GM10248 (cell line): ENCODE measurements at regions not wholly inside any gene's neighbourhood (a gene's known extent, or its start where the extent isn't known, plus 50 kb on each side); places are given as distances from the start of the nearest gene placed in this dataset.

Source experiments
- CTCF ChIA-PET: fragments of 300-600 bp; sonication (Branson Sonifier 250); formaldehyde crosslinking; extraction: SDS; loops from one replicate; lab custom pipeline; 2021; ENCODE audit warnings: antibody characterized with exemption; lab: Yijun Ruan, JAX
- POLR2A ChIA-PET: fragments of 350-650 bp; sonication (Branson Sonifier 250); formaldehyde crosslinking; extraction: SDS; loops from one replicate; lab custom pipeline; 2020; ENCODE audit warnings: antibody characterized with exemption; lab: Yijun Ruan, JAX
- DNase-seq: peaks from one replicate; pipeline ENCODE4 v3.0.0; 2012; ENCODE audit errors: extremely low spot score
- TF ChIP-seq, protein P1 (sequence below): IDR thresholded peaks from 2 replicates; pipeline ENCODE4 v1.5.1; 2012; ENCODE audit warnings: mild to moderate bottlenecking, low read depth; ENCODE audit errors: extremely low read depth, missing control alignments, control extremely low read depth

DNA sequence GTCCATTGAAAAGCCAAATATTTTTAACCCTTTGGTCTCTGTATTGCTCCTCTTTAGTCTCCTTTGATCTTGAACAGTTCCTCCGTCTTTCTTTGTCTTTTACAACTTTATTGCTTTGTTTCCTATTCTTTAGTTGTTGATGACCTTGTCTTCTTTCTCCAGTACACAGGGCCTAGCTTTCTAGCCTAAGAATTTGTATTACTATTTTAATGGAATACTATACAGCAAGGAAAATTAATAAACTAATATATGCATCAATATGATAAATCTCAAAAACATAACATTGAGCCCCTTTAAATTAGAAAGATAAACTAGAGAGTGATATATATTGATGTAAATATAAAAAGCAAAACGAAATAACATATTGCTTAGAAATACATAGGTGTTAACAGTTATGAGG lies 88.7 kb downstream of the NR1D2 start:
- TF ChIP-seq, protein P1, sequence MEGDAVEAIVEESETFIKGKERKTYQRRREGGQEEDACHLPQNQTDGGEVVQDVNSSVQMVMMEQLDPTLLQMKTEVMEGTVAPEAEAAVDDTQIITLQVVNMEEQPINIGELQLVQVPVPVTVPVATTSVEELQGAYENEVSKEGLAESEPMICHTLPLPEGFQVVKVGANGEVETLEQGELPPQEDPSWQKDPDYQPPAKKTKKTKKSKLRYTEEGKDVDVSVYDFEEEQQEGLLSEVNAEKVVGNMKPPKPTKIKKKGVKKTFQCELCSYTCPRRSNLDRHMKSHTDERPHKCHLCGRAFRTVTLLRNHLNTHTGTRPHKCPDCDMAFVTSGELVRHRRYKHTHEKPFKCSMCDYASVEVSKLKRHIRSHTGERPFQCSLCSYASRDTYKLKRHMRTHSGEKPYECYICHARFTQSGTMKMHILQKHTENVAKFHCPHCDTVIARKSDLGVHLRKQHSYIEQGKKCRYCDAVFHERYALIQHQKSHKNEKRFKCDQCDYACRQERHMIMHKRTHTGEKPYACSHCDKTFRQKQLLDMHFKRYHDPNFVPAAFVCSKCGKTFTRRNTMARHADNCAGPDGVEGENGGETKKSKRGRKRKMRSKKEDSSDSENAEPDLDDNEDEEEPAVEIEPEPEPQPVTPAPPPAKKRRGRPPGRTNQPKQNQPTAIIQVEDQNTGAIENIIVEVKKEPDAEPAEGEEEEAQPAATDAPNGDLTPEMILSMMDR: no peak
- ChIA-PET POLR2A (no interaction called here), CTCF (no interaction called here)
- no peak for DNase-seq

DNA sequence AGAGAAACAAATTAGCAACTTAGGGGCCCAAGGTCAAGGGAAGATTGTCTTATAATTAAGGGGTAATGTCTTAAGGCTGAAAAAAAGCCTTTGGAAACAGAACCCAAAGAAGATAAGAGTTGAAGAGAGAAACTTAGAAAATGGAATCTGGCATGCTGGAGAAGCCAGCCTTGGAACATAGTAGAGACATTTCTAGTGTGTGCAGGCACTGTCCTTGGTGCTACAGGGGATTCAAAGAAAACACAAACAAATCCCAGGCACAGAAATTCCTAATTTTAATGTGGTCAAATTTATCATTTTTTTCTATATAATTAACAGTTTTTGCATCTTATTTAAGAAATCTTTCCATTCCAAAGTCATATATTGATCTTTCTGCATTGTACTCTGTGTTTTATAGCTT lies 89.4 kb downstream of the NR1D2 start:
- no peak for DNase-seq
- TF ChIP-seq, protein P1: no peak
- POLR2A ChIA-PET: no interaction called here
- CTCF ChIA-PET: no interaction called here

DNA sequence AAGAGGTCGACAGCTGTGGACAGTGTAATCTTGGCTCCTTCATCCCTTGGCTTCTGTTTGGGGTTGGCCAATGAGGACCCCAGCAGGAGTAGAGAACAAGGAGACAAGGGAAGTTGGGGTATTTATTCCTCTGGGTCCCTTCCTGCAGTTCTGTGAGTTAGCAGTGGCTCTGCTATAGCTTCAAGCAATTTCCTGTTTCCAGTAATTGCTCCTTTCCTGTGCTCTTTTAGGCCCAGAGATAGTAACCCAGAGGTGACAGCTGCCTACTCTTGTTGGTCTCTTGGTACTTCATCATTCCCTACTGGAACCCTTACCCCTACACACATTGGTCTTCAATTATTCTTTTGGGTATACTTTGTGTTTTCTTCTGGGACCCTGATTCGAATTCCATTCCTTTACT lies 92.9 kb downstream of the NR1D2 start:
- no peak for DNase-seq
- TF ChIP-seq, protein P1: no peak
- CTCF ChIA-PET: interaction anchor here (0.8 kb wide), 1 partner anchor 866 kb away, joined by 4 read pairs; no protein-coding TSS in a partner anchor
- POLR2A ChIA-PET: no interaction called here

DNA sequence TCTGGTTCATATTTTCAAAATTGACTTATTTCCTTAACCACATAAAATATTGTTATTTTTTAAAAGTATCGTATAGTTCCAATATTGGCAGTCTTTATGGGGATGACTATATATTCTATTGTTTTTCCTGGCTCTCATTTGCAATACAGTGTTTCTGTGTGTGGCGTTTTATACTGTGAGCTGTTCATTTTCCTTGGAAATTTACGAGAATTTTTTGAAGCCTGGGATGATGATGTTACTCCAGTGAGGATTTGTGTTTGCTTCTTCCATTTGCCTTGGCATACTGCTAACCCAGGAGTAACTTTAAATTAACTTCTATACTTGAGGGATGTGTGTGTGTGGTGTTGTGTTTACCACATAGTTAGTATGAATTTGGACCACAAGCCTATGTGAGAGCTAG lies 95.2 kb downstream of the NR1D2 start:
- POLR2A ChIA-PET: no interaction called here
- CTCF ChIA-PET: no interaction called here
- TF ChIP-seq, protein P1: no peak
- no peak for DNase-seq

DNA sequence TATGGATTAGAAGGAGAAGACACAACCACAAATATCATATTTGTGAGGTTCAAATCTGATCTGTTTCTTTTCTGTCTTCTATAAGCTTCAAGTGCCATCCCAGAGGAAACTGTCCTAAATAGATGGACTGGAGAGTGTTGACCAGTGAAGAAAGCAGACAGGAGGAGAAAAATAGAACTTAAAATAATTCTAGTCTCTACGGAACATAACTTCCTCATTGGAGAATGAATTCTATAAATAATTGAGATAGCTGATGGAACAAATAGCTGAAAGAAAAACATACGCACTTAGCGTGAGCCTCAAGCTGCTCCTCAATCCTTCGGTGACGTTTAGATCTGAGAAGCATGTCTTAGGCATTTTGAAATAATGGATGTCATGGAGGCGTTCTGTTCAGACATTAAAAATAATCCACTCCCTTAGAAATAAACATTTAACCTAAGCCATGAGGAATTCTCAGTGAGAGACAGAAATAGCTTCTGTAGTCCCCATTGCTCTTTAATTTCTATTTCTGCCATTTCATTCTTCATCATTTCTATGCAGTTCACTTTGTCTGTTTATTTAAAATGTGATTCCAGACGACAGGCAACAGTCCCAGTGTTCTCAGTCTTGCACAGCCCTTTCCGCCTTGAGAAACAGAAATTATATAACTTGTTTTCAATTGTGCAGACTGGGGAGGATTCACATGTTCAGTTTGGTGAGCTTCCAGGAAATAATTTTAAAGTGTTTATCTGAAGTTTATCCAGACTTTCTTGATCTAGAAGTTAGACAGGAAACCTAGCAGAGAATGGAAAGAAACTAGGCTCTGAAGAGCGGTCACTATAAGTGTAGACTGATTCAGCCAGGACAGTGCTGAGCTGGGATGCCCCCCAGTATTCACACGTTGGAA lies 97.3 kb downstream of the NR1D2 start:
- no peak for DNase-seq
- TF ChIP-seq, protein P1: no peak
- CTCF ChIA-PET: no interaction called here
- POLR2A ChIA-PET: no interaction called here

DNA sequence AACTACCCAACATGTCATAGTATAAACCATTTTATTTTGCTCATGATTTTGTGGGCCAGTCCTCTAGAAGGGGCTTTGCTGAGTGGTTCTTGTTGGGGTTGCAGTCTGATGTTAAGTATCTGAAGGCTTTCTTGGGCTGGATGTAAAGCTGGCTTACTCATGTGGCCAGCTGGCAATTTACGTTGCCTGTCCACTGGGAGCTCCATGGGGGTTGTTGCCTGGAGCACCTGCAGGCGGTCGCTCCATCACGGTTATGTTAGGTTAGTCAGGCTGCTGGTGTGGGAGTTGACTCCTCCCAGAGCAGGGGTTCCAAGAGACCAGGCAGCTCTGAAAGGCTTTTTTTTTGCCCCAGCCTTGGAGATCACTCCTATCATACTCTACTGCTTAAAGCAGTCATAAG lies 98.1 kb downstream of the NR1D2 start:
- POLR2A ChIA-PET: no interaction called here
- DNase-seq: no peak
- CTCF ChIA-PET: no interaction called here
- TF ChIP-seq, protein P1: no peak
